ENCODE measurements at regions not wholly inside any gene's neighbourhood (a gene's known extent, or its start where the extent isn't known, plus 50 kb on each side); places are given as distances from the start of the nearest gene placed in this dataset.

GRCh38 chr18:48485828-48486405 is 52.9 kb upstream of the CTIF start:
- TF ChIP-seq CTCF (conservative IDR thresholded peaks at IDR 0.05; ENCODE audit: low read length) (no peak), EZH2phosphoT487 (IDR thresholded peaks at IDR 0.05; ENCODE audit: borderline replicate concordance) (no peak)

Measured in Loucy (cell line).